ENCODE measurements at regions not wholly inside any gene's neighbourhood (a gene's known extent, or its start where the extent isn't known, plus 50 kb on each side); places are given as distances from the start of the nearest gene placed in this dataset.

DNA sequence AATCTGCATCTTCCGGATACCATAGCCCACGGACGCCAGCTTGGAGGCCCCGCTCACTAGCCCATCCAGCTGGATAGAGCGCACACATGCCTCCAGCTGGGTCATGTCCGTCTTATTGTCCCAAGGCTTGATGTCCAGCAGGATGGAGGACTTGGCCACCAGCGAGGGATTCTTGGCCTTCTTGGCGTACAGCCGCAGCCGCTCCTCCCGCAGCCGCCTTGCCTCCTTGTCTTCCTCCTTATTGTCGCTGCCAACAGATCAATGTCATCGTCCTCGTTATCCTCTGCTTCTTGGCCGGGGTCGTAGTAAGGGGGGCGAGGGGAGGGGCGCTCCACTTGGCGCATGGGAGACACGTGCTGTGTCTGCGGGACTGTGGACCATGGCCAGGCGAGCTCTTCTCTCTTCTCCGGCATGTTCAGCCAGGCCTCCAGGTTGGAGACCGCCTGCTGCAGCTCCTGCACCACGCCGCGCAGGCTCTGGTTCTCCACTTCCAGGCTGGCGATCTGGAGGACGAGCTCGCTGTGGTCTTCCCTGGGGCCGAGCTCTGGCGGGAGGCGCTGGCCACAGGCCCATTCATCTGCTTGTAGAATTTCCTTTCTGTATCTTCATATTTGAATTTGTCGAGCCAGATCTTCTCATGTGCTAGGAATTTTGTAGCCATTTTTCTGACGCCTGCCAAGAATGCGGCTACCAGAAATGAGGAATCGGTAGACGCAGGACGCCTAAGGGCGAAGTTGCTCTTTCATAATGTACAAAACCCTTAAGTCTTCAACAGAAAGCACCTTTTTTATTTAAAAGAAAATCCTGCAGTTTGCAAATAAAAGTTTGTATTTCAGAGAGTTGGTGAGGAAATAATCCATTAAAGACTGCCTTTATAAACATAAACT lies 60.1 kb upstream of the PTPRK start:
- TF ChIP-seq, protein P1, sequence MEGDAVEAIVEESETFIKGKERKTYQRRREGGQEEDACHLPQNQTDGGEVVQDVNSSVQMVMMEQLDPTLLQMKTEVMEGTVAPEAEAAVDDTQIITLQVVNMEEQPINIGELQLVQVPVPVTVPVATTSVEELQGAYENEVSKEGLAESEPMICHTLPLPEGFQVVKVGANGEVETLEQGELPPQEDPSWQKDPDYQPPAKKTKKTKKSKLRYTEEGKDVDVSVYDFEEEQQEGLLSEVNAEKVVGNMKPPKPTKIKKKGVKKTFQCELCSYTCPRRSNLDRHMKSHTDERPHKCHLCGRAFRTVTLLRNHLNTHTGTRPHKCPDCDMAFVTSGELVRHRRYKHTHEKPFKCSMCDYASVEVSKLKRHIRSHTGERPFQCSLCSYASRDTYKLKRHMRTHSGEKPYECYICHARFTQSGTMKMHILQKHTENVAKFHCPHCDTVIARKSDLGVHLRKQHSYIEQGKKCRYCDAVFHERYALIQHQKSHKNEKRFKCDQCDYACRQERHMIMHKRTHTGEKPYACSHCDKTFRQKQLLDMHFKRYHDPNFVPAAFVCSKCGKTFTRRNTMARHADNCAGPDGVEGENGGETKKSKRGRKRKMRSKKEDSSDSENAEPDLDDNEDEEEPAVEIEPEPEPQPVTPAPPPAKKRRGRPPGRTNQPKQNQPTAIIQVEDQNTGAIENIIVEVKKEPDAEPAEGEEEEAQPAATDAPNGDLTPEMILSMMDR (IDR thresholded peaks at IDR 0.05): no peak
- no peak for TF ChIP-seq POLR2A (IDR thresholded peaks at IDR 0.05)
